GM12878 (cell line): ENCODE measurements at regions not wholly inside any gene's neighbourhood (a gene's known extent, or its start where the extent isn't known, plus 50 kb on each side); places are given as distances from the start of the nearest gene placed in this dataset.

Experiments used
- ATAC-seq: fragments of 200-7000 bp; cut with Tn5 transposase; 3 replicates; pipeline ENCODE4 v1.9.1; 2020; ENCODE audit warnings: mild to moderate bottlenecking, moderate library complexity
- BruUV-seq: library from RNA; stranded (reverse); fragments of 400-500 nt; replicated peaks from 2 replicates; lab custom pipeline; 2021; lab: Mats Ljungman, UMichigan
- CTCF ChIA-PET: fragments of 300-600 bp; sonication (Branson Sonifier 250); formaldehyde crosslinking; extraction: SDS; loops from one replicate; lab custom pipeline; 2021; ENCODE audit warnings: inconsistent platforms; lab: Yijun Ruan, JAX
- POLR2A ChIA-PET: fragments of 350-600 bp; formaldehyde crosslinking; extraction: SDS; loops from one replicate; lab custom pipeline; 2021; ENCODE audit warnings: inconsistent platforms; lab: Charles Lee
- RAD21 ChIA-PET: fragments of 300-600 bp; sonication (Branson Sonifier 250); formaldehyde crosslinking; loops from one replicate; lab custom pipeline; 2023; ENCODE audit warnings: antibody characterized with exemption; ENCODE audit not compliant: unreplicated experiment; lab: Charles Lee
- SMC1A ChIA-PET: fragments of 300-600 bp; sonication (Branson Sonifier 250); formaldehyde crosslinking; loops from one replicate; lab custom pipeline; 2023; ENCODE audit not compliant: unreplicated experiment, uncharacterized antibody; lab: Charles Lee
- DNase-seq: peaks from one replicate; pipeline ENCODE4 v3.0.0-alpha.2; 2011; ENCODE audit warnings: low read depth, low spot score
- FAIRE-seq: peaks from 3 replicates; lab custom pipeline; 2011; peaks lifted over from hg19 to GRCh38; lab: Jason Lieb, UNC
- H2AFZ ChIP-seq: 2 replicates; pipeline ENCODE4 v1.6.0; 2011; ENCODE audit warnings: low read depth, low read length, control low read depth; ENCODE audit not compliant: control insufficient read depth
- H3K27ac ChIP-seq: 2 replicates; pipeline ENCODE4 v1.5.1; 2011; ENCODE audit warnings: control low read depth; ENCODE audit not compliant: control insufficient read depth, insufficient read depth
- H3K27me3 ChIP-seq, 2 experiments: replicated peaks in 1 of 2; 2 replicates each; pipeline versions ENCODE4 v1.6.0 to v1.6.1; 2011; ENCODE audit warnings: low read length in 1 of 2; ENCODE audit not compliant: control insufficient read depth in 2 of 2, insufficient read depth in 2 of 2
- H3K36me3 ChIP-seq, 2 experiments: 2 replicates each; pipeline ENCODE4 v1.5.1; 2011; ENCODE audit warnings: low read length in 1 of 2; ENCODE audit not compliant: control insufficient read depth in 2 of 2, insufficient read depth in 2 of 2
- H3K4me1 ChIP-seq: 2 replicates; pipeline ENCODE4 v1.6.1; 2011; ENCODE audit warnings: mild to moderate bottlenecking, low read length, moderate library complexity, mixed read lengths; ENCODE audit not compliant: control insufficient read depth, insufficient read depth
- H3K4me2 ChIP-seq: 2 replicates; pipeline ENCODE4 v1.6.0; 2011; ENCODE audit warnings: control low read depth; ENCODE audit not compliant: control insufficient read depth, insufficient read depth
- H3K4me3 ChIP-seq: fragments of 200-600 bp; sonication (generic); 2 replicates; pipeline ENCODE4 v1.5.1; 2016
- H3K79me2 ChIP-seq: 2 replicates; pipeline ENCODE4 v1.6.0; 2011; ENCODE audit warnings: low read length; ENCODE audit not compliant: control insufficient read depth, insufficient read depth
- H3K9ac ChIP-seq: 2 replicates; pipeline ENCODE4 v1.8.0; 2011; ENCODE audit warnings: low read length, control low read depth, mixed read lengths; ENCODE audit not compliant: control insufficient read depth, insufficient read depth
- H3K9me3 ChIP-seq: replicated peaks from 3 replicates; pipeline ENCODE4 v1.5.1; 2011; ENCODE audit warnings: mild to moderate bottlenecking, low read length; ENCODE audit not compliant: control insufficient read depth, insufficient read depth
- H4K20me1 ChIP-seq: 2 replicates; pipeline ENCODE4 v1.6.0; 2011; ENCODE audit not compliant: control insufficient read depth, insufficient read depth
- BRCA1 ChIP-seq: IDR thresholded peaks from 2 replicates; pipeline ENCODE4 v1.6.1; 2011; ENCODE audit warnings: low read depth, low read length, improper control_type of control experiment
- E2F4 ChIP-seq: IDR thresholded peaks from 2 replicates; pipeline ENCODE4 v1.6.1; 2012; ENCODE audit warnings: low read depth, low read length, improper control_type of control experiment
- EED ChIP-seq: sonication (generic); IDR thresholded peaks from 2 replicates; pipeline ENCODE4 v1.6.1; 2016; ENCODE audit warnings: antibody characterized with exemption, low read depth
- EGR1 ChIP-seq, 2 experiments: IDR thresholded peaks; 1 replicate in 1 of 2; 2 replicates in 1 of 2; pipeline ENCODE4 v1.6.1; 2011 to 2012; ENCODE audit warnings: low read depth in 2 of 2, low read length in 2 of 2, borderline replicate concordance in 1 of 2, mild to moderate bottlenecking in 1 of 2, moderate library complexity in 1 of 2
- IRF5 ChIP-seq: fragments of 450-650 bp; IDR thresholded peaks from 2 replicates; pipeline ENCODE4 v1.6.1; 2017; ENCODE audit warnings: borderline replicate concordance
- JUNB ChIP-seq: IDR thresholded peaks from 2 replicates; pipeline ENCODE4 v1.6.1; 2016; ENCODE audit warnings: antibody characterized with exemption, mild to moderate bottlenecking
- MXI1 ChIP-seq: fragments of 150-350 bp; IDR thresholded peaks from 2 replicates; pipeline ENCODE4 v1.6.1; 2011; ENCODE audit warnings: low read depth, mild to moderate bottlenecking, inconsistent platforms, low read length, improper control_type of control experiment
- NFIC ChIP-seq: IDR thresholded peaks from 2 replicates; pipeline ENCODE4 v1.6.1; 2012; ENCODE audit warnings: low read depth, mild to moderate bottlenecking, inconsistent platforms, low read length, moderate library complexity
- NFYA ChIP-seq: IDR thresholded peaks from 2 replicates; pipeline ENCODE4 v1.6.1; 2011; ENCODE audit warnings: low read depth, mild to moderate bottlenecking, low read length, improper control_type of control experiment, borderline replicate concordance
- NRF1 ChIP-seq: conservative IDR thresholded peaks from 2 replicates; pipeline ENCODE4 v1.6.1; 2011; ENCODE audit warnings: mild to moderate bottlenecking, low read depth, low read length, improper control_type of control experiment
- RCOR1 ChIP-seq: conservative IDR thresholded peaks from 2 replicates; pipeline ENCODE4 v1.6.1; 2012; ENCODE audit warnings: low read depth, low read length, improper control_type of control experiment
- SMARCA5 ChIP-seq: fragments of 450-650 bp; IDR thresholded peaks from 2 replicates; pipeline ENCODE4 v1.6.1; 2017; ENCODE audit warnings: mild to moderate bottlenecking
- SMC3 ChIP-seq: IDR thresholded peaks from 2 replicates; pipeline ENCODE4 v1.6.1; 2011; ENCODE audit warnings: low read length, improper control_type of control experiment, borderline replicate concordance
- TCF7 ChIP-seq: IDR thresholded peaks from 2 replicates; pipeline ENCODE4 v1.6.1; 2014; ENCODE audit warnings: antibody characterized with exemption, borderline replicate concordance
- YY1 ChIP-seq: IDR thresholded peaks from 2 replicates; pipeline ENCODE4 v1.6.1; 2011; ENCODE audit warnings: low read depth, mild to moderate bottlenecking, low read length
- WGBS: methylation state at CpG from one replicate; pipeline ENCODE4 v1.1.6; 2016; ENCODE audit warnings: low lambda C conversion rate; ENCODE audit not compliant: insufficient replicate concordance, insufficient coverage; ENCODE audit errors: missing lambda C conversion rate; 5-methylcytosine and 5-hydroxymethylcytosine counted together
- in situ Hi-C: fragments of 300-500 bp; cut with MboI; formaldehyde crosslinking; loops from 9 replicates; pipeline ENCODE4 v1.14.3; 2018; ENCODE audit warnings: mixed read lengths
- intact Hi-C: fragments of 100-400 bp; cut with micrococcal nuclease; formaldehyde crosslinking; loops from one replicate; pipeline ENCODE4 v1.14.2; 2022; ENCODE audit not compliant: unreplicated experiment
- TF ChIP-seq, protein P1 (sequence below): IDR thresholded peaks from 2 replicates; pipeline ENCODE4 v1.6.1; 2012; ENCODE audit warnings: low read depth, low read length, improper control_type of control experiment
- TF ChIP-seq, protein P2 (sequence below): IDR thresholded peaks from 2 replicates; pipeline ENCODE4 v1.6.1; 2012; ENCODE audit warnings: mild to moderate bottlenecking, low read depth, low read length

DNA sequence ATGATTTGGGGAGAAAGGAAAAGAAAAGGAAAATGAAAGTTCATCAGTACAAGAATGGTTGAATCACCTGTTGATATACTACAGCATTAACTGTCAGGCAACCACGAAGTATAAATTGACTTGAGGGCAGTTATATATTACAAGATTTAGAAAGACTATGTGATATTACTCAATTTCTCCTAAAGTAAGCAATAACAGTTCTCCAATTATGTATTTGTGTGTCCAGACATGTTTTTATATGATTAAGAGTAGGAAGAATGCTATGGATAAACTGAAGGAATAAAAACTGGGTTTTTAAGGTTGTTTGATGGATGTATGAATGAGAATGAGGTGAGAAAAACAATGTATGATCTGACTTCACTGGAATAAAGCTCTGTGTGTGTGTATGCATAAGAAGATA lies 2234.4 kb downstream of the ARAP2 start (continued):
- TF ChIP-seq YY1 (no peak), RCOR1 (no peak)
- TF ChIP-seq, protein P1, sequence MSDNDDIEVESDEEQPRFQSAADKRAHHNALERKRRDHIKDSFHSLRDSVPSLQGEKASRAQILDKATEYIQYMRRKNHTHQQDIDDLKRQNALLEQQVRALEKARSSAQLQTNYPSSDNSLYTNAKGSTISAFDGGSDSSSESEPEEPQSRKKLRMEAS, result no peak

DNA sequence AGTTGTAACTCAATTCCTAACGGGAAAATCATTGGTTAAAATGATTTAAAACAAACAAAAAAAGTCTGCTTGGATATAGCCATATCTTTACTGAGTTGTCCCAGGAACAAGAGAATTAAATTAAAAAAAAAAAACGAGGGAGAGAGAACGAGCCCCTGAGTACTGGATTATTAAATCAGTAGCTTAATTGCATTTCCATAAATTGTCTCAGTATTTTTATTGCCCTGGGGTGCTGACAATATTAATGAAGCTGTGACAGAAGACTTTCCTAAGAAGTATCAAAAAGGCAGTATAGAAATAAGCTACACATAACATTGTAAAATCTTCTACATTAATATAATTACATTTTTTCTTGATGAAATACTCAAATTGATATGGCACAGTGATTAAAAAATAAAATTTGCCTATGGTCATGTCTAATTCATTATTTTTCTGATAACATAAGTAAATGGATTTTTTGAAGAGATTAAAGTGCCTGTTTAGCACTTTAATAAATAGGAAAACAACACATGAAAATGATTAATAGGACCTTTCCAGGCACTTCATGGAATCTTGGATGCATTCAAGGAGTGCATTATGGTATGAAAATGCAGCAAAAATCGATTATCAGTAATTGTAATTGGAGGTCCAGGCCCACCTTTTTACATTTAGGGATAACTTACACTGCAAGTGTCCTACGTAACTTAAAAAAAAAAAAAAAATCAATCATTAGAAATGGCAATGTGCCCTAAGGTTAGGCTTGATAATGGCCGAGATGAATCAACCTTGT lies 2233.4 kb downstream of the ARAP2 start:
- intact Hi-C loops (no loop called here), in situ Hi-C loops (no loop called here)
- ATAC-seq, result no peak
- no peaks in the 10 kb centered on the region for H3K36me3 ChIP-seq
- ChIA-PET CTCF (no interaction called here), RAD21 (no interaction called here), SMC1A (no interaction called here), POLR2A (no interaction called here)
- no peak for FAIRE-seq
- no peaks in the 10 kb centered on the region for H3K79me2 ChIP-seq
- no peak overlapping the region for H3K4me2 ChIP-seq
- H3K9ac ChIP-seq, result no peak overlapping the region
- H3K9me3 ChIP-seq, result no peaks in the 10 kb centered on the region
- no peaks in the 10 kb centered on the region for H3K4me1 ChIP-seq
- DNase-seq, result no peak
- H4K20me1 ChIP-seq, result no peaks in the 10 kb centered on the region
- H3K4me3 ChIP-seq, result no peak overlapping the region
- no peaks in the 10 kb centered on the region for H3K27me3 ChIP-seq
- no peak overlapping the region for H2AFZ ChIP-seq
- no TSS peak for BruUV-seq
- WGBS, result 7% methylated on average over 6 of the region's 6 CpGs
- no peak overlapping the region for H3K27ac ChIP-seq
- no peak for TF ChIP-seq MXI1
- no peak for TF ChIP-seq BRCA1
- no peak for TF ChIP-seq EED
- TF ChIP-seq JUNB, result no peak
- no peak for TF ChIP-seq EGR1 (IDR thresholded peaks at IDR 0.05; ENCODE audit: borderline replicate concordance in 1 of 2, low read depth in 2 of 2, low read length in 2 of 2)
- TF ChIP-seq, protein P2, sequence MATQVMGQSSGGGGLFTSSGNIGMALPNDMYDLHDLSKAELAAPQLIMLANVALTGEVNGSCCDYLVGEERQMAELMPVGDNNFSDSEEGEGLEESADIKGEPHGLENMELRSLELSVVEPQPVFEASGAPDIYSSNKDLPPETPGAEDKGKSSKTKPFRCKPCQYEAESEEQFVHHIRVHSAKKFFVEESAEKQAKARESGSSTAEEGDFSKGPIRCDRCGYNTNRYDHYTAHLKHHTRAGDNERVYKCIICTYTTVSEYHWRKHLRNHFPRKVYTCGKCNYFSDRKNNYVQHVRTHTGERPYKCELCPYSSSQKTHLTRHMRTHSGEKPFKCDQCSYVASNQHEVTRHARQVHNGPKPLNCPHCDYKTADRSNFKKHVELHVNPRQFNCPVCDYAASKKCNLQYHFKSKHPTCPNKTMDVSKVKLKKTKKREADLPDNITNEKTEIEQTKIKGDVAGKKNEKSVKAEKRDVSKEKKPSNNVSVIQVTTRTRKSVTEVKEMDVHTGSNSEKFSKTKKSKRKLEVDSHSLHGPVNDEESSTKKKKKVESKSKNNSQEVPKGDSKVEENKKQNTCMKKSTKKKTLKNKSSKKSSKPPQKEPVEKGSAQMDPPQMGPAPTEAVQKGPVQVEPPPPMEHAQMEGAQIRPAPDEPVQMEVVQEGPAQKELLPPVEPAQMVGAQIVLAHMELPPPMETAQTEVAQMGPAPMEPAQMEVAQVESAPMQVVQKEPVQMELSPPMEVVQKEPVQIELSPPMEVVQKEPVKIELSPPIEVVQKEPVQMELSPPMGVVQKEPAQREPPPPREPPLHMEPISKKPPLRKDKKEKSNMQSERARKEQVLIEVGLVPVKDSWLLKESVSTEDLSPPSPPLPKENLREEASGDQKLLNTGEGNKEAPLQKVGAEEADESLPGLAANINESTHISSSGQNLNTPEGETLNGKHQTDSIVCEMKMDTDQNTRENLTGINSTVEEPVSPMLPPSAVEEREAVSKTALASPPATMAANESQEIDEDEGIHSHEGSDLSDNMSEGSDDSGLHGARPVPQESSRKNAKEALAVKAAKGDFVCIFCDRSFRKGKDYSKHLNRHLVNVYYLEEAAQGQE, result no peak
- TF ChIP-seq SMARCA5, result no peak
- no peak for TF ChIP-seq NRF1
- no peak for TF ChIP-seq NFYA
- no peak for TF ChIP-seq TCF7
- no peak for TF ChIP-seq NFIC
- no peak for TF ChIP-seq SMC3
- no peak for TF ChIP-seq E2F4
- no peak for TF ChIP-seq IRF5
